Sigmoid colon (tissue), 3 donors: ENCODE measurements at regions not wholly inside any gene's neighbourhood (a gene's known extent, or its start where the extent isn't known, plus 50 kb on each side); places are given as distances from the start of the nearest gene placed in this dataset.

Experiments used
- POLR2A ChIP-seq, 2 donors: fragments of 450-650 bp; IDR thresholded peaks; one replicate each; pipeline ENCODE4 v1.6.1; 2016; ENCODE audit warnings: antibody characterized with exemption in 2 of 2, mild to moderate bottlenecking in 2 of 2, moderate library complexity in 2 of 2
- TF ChIP-seq, protein P1 (sequence below), 4 experiments: fragments of 450-650 bp in 3 of 4; fragments of 200-600 bp in 1 of 4; IDR thresholded peaks; one replicate each; pipeline ENCODE4 v1.5.1; 2016 to 2019; ENCODE audit warnings: antibody characterized with exemption in 4 of 4, mild to moderate bottlenecking in 3 of 4, moderate library complexity in 2 of 4

DNA sequence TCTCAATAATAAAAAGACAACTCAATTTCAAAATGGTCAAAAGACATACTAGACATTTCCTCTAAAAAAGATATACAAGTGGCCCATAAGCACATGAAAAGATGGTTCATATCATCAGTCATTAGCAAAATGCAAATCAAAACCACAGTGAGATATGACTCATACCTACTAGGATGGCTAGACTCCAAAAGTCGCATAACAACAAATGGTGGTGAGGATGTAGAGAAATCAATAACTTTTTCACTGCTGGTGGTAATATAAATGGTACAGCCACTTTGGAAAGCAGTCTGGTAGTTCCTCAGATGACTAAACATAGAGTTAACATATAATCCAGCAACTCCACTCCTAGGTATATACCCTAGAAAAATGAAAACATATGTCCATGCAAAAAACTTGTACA, 242.3 kb upstream of the NOL4 start:
- TF ChIP-seq, protein P1, sequence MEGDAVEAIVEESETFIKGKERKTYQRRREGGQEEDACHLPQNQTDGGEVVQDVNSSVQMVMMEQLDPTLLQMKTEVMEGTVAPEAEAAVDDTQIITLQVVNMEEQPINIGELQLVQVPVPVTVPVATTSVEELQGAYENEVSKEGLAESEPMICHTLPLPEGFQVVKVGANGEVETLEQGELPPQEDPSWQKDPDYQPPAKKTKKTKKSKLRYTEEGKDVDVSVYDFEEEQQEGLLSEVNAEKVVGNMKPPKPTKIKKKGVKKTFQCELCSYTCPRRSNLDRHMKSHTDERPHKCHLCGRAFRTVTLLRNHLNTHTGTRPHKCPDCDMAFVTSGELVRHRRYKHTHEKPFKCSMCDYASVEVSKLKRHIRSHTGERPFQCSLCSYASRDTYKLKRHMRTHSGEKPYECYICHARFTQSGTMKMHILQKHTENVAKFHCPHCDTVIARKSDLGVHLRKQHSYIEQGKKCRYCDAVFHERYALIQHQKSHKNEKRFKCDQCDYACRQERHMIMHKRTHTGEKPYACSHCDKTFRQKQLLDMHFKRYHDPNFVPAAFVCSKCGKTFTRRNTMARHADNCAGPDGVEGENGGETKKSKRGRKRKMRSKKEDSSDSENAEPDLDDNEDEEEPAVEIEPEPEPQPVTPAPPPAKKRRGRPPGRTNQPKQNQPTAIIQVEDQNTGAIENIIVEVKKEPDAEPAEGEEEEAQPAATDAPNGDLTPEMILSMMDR (IDR thresholded peaks at IDR 0.05): no peak
- no peak for TF ChIP-seq POLR2A (IDR thresholded peaks at IDR 0.05)
